Mononuclear cell (primary cell): ENCODE measurements at regions not wholly inside any gene's neighbourhood (a gene's known extent, or its start where the extent isn't known, plus 50 kb on each side); places are given as distances from the start of the nearest gene placed in this dataset.

Experiments used
- H3K27me3 ChIP-seq: 2 replicates; pipeline ENCODE4 v1.6.0; 2011; ENCODE audit warnings: low read length, control low read depth; ENCODE audit not compliant: insufficient read depth
- H3K4me1 ChIP-seq: 2 replicates; pipeline ENCODE4 v1.5.1; 2011; ENCODE audit warnings: mild to moderate bottlenecking, low read length, control low read depth; ENCODE audit not compliant: insufficient read depth
- H3K4me3 ChIP-seq: 2 replicates; pipeline ENCODE4 v1.5.1; 2011; ENCODE audit warnings: mild to moderate bottlenecking, low read length, moderate library complexity
- H3K9me3 ChIP-seq: 2 replicates; pipeline ENCODE4 v1.5.1; 2011; ENCODE audit warnings: low read depth, mild to moderate bottlenecking, control low read depth, low read length

GRCh38 chr12:60387356-60387755, 791.5 kb downstream of the SLC16A7 start:
- Histone ChIP-seq H3K4me3 (no peak overlapping the region), H3K27me3 (no peaks in the 10 kb centered on the region), H3K9me3 (no peaks in the 10 kb centered on the region), H3K4me1 (no peaks in the 10 kb centered on the region)

- Histone ChIP-seq H3K4me3 (no peak overlapping the region), H3K4me1 (no peaks in the 10 kb centered on the region), H3K27me3 (no peaks in the 10 kb centered on the region), H3K9me3 (no peaks in the 10 kb centered on the region)
Measured at GRCh38 chr12:60391051-60391450, 795.2 kb downstream of the SLC16A7 start.

DNA sequence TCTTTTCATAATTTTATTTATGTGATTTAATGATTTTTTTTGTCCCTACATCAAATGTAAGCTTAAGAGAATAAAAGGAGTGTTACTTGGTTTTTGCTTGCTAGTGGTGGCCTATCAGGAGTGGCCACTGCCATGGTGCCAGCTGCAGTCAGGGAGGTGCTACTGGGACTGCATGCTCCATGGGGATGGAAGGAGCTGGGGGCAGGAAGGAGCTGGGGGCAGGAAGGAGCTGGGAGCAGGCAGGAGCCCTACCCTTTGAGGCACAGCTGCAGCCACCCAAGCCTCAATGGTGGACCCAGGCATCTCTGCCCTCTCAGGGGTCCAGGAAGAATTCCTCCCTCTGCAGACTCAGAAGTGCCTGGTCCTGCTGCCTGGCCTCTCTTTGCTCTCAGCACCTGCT, 796.0 kb downstream of the SLC16A7 start:
- no peaks in the 10 kb centered on the region for H3K27me3 ChIP-seq
- no peaks in the 10 kb centered on the region for H3K4me1 ChIP-seq
- H3K9me3 ChIP-seq: no peaks in the 10 kb centered on the region
- no peak overlapping the region for H3K4me3 ChIP-seq

DNA sequence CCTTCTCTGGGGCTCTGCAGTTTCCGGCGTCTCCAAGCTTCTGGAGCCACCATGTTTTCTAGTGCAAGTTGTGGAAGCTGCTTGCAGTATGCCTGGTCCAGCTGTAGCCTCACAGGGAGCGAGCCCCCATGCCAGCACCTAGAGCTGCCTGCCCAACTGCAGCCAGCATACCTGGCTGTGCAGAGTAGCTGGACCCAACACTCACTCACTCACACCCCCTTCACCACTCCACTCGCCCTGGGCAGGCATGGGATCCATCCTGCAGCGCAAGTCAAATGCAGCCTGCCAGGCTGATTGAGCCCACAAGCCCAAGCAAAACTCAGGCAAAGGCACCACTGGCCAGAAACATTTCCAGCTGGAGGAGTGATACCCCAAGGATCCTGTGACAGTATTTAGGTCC, 797.3 kb downstream of the SLC16A7 start:
- no peaks in the 10 kb centered on the region for H3K27me3 ChIP-seq
- no peak overlapping the region for H3K4me3 ChIP-seq
- no peaks in the 10 kb centered on the region for H3K4me1 ChIP-seq
- no peaks in the 10 kb centered on the region for H3K9me3 ChIP-seq

DNA sequence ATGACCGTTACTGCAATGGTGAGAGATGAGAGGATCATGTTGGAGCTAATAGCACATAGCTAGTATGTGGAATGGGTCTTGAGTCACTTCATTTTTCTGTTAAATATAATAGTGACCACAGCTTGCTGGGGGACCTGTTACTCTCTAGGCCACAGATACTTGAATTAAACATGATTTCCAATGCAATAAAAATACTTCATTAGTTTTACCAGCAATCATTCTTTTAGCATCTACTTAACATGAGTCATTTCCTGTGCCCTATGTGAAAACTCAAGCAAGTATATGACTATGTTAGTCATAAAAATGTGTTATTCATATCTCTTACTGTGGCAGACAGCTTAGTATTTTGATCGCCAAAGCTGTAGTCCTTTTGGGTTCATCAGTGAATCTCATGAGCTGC, 798.8 kb downstream of the SLC16A7 start:
- Histone ChIP-seq H3K4me1 (no peaks in the 10 kb centered on the region), H3K9me3 (no peaks in the 10 kb centered on the region), H3K27me3 (no peaks in the 10 kb centered on the region), H3K4me3 (no peak overlapping the region)

DNA sequence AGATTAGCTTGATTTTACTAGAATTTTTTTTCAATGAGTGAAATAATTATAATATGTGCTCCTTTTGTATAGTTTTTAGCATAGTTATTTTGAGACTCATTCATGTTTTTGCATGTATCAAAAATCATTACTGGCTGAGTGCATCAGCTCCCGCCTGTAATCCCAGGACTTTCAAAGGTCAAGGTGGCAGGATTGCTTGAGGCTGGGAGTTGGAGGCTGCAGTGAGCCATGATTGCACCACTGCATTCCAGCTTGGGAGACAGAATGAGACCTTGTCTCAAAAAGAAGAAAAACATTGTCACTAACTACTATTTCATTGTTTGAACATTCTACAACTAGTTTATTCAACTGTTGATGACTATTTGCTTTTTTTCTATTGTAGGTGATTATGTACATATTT, 802.7 kb downstream of the SLC16A7 start:
- Histone ChIP-seq H3K9me3 (no peaks in the 10 kb centered on the region), H3K4me3 (no peak overlapping the region), H3K4me1 (no peaks in the 10 kb centered on the region), H3K27me3 (no peaks in the 10 kb centered on the region)

DNA sequence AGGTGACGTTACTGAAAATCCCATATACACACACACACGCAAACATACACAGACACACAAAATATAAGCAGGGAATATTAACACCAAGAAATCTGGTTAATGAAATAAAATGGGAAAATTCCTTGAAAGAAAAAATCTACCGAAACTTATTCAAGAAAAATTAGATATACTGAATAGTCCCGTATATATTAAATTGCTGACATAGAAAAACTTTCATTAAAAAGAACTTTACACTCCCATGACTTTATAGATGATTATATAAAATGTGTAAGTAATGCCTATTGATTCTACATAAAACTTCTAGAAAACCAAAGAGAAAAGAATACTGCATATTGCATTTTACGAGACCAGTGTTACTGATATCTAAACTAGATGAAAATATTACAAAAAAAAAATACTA, 803.2 kb downstream of the SLC16A7 start:
- Histone ChIP-seq H3K4me1 (no peaks in the 10 kb centered on the region), H3K4me3 (no peak overlapping the region), H3K27me3 (no peaks in the 10 kb centered on the region), H3K9me3 (no peaks in the 10 kb centered on the region)

- Histone ChIP-seq H3K9me3 (no peaks in the 10 kb centered on the region), H3K4me1 (no peaks in the 10 kb centered on the region), H3K4me3 (no peak overlapping the region), H3K27me3 (no peaks in the 10 kb centered on the region)
Measured at GRCh38 chr12:60402996-60403395, 807.2 kb downstream of the SLC16A7 start.

DNA sequence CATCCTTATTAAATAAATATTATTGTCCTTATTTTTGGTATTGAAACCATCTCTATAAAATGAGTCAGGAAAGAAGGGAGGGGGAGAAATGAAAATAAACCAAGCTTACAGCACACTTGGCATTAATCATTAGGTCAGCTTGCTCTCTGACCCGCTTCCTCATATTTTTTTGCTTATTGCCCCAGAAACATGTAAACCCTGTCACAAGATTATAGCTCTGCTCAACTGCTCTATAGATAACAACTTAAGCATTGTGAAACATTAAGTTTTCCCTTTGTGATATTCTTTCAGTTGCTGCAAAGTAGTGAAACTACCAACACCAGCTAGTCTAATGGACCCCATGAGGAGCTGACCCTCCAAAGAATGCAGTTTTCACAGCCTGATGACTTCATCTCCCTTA, 819.5 kb downstream of the SLC16A7 start:
- Histone ChIP-seq H3K4me1 (no peaks in the 10 kb centered on the region), H3K27me3 (no peaks in the 10 kb centered on the region), H3K9me3 (peaks cover 6% of the 10 kb centered on the region), H3K4me3 (no peak overlapping the region)

DNA sequence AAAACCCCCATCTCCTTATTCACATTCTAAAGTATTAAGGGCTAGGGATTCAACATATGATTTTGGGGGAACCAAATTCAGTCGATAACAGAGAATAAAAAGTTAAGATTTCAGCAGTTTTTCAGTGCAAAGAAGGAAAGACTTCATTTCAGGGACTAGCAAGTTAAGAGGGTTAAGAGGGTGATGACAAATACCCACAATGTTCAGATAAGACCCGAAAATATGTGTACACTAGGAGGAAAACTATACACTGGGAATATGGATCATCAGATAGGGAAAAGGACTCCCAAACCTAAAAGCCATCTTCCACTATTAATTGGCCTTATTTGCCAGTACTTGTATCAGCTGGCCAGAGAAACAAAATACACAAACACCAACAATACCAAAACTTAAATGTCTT, 824.2 kb downstream of the SLC16A7 start:
- H3K4me1 ChIP-seq: no peaks in the 10 kb centered on the region
- H3K9me3 ChIP-seq: peaks cover 6% of the 10 kb centered on the region
- no peak overlapping the region for H3K4me3 ChIP-seq
- no peaks in the 10 kb centered on the region for H3K27me3 ChIP-seq

- no peaks in the 10 kb centered on the region for H3K4me1 ChIP-seq
- H3K27me3 ChIP-seq: no peaks in the 10 kb centered on the region
- H3K9me3 ChIP-seq: peaks cover 6% of the 10 kb centered on the region
- no peak overlapping the region for H3K4me3 ChIP-seq
Measured at GRCh38 chr12:60421741-60422140, 825.9 kb downstream of the SLC16A7 start.

DNA sequence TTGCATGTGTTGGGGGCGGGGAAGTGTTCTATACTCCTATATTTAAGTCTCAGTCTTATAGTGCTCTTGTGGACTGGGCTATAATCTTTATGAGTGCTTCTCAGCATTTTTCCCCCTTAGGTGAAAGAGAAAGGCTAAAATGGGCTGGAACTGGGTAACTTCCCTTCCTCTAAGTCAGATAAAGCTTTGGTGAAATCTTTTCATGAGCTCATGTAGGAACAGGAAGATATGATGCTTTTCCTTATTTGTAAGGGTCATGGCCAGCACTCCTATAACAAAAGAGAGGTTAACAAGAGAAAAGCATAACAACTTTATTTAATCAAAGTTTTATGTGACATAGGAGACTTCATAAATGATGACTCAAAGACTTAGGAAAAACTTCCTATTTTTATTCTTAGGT, 841.5 kb downstream of the SLC16A7 start:
- H3K27me3 ChIP-seq: no peaks in the 10 kb centered on the region
- H3K4me3 ChIP-seq: no peak overlapping the region

DNA sequence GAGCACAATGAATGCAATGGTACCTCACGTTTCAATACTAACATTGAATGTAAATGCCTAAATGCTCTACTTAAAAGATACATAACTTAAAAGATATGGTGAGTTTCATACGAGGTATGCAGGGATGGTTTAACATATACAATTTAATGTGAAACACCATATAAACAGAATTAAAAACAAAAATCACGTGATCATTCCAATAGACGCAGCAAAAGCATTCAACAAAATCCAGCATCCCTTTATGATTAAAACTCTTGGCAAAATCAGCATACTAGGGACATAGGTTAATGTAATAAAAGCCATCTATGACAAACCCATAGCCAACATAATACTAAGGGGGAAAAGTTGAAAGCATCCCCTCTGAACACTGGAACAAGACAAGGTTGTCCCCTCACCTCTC, 845.7 kb downstream of the SLC16A7 start:
- Histone ChIP-seq H3K9me3 (peaks cover 5% of the 10 kb centered on the region), H3K4me1 (no peaks in the 10 kb centered on the region), H3K4me3 (no peak overlapping the region), H3K27me3 (no peaks in the 10 kb centered on the region)

More for the DNA sequence above, 841.5 kb downstream of the SLC16A7 start:
- Histone ChIP-seq H3K9me3 (peaks cover 5% of the 10 kb centered on the region), H3K4me1 (no peaks in the 10 kb centered on the region)

DNA sequence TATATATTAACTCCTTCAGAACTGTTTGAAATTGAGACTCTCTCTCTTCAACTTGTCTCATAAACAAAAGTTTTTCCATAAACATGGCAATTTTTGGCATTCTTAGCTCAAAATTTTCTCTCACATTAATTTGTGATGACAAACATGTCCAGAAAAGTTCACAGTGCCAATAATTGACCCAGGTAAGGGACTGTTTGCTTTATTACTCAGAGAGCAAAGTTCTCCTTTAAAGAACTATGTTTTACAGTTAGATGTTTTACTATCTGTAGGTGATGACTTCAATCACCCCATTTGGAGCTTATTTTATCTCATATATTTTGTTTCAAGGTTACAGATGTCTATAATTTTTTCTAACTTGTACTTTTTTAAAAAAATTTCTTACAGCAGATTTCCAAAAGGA, 855.6 kb downstream of the SLC16A7 start:
- H3K27me3 ChIP-seq: no peaks in the 10 kb centered on the region
- H3K9me3 ChIP-seq: no peaks in the 10 kb centered on the region
- H3K4me3 ChIP-seq: no peak overlapping the region
- no peaks in the 10 kb centered on the region for H3K4me1 ChIP-seq

DNA sequence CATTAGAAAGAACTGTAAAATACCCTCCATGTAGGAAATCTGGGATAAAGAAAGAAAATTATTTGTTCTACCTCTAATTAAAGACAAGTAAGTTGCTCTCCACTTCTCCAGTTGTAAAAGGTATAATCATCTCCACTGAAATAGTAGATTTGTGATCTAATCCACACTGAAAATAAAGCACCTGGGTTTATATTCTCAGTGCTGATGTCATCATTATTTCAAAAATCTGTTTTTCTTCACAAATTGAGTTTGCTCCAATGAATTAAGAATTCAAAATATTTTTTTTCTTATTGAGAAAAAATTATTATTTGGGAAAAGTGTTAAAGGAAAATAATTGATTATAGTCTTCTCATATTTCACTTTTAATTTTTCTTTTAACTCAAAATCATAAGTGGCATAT, 869.2 kb downstream of the SLC16A7 start:
- H3K4me3 ChIP-seq: no peak overlapping the region
- H3K27me3 ChIP-seq: no peaks in the 10 kb centered on the region
- H3K4me1 ChIP-seq: no peaks in the 10 kb centered on the region
- peaks cover 10% of the 10 kb centered on the region for H3K9me3 ChIP-seq

DNA sequence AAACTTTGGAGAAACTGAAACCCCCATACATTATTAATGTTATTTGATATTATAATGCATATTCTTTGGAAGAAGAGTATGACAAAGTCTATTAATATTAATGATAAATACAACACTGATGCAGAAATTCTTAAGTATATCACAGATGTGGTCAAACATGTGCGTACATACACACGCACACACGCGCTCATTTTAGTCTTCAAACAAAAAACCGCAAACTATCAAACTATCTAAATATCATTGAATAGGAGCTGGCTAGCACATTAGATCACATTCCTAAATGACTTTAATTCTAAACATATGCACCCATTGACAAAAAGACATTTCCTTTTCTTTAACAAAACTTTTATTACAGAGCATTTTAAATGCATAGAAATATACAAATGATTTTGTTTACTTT, 872.7 kb downstream of the SLC16A7 start:
- no peaks in the 10 kb centered on the region for H3K9me3 ChIP-seq
- no peak overlapping the region for H3K4me3 ChIP-seq
- H3K4me1 ChIP-seq: no peaks in the 10 kb centered on the region
- no peaks in the 10 kb centered on the region for H3K27me3 ChIP-seq

DNA sequence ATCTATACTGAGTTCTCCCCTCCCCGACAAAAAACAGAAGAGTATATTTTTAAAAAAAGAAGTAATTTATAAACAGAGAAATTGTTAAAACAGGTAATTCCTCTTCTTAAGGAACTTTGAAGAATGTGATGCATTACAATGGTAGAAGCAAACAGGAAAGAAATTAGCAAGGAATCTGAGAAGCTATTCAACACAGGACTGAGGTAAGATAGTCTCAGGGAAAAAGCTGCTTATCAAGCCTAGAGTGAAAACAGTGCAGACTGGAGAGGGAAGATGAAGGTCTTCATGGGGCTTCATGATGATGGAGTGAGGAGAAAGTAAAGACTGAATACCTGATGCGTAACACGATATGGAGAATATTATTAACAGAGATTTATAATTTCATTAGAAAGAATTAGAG, 880.0 kb downstream of the SLC16A7 start:
- no peaks in the 10 kb centered on the region for H3K9me3 ChIP-seq
- H3K4me1 ChIP-seq: no peaks in the 10 kb centered on the region
- no peak overlapping the region for H3K4me3 ChIP-seq
- no peaks in the 10 kb centered on the region for H3K27me3 ChIP-seq
